ENCODE measurements at regions not wholly inside any gene's neighbourhood (a gene's known extent, or its start where the extent isn't known, plus 50 kb on each side); places are given as distances from the start of the nearest gene placed in this dataset.

DNA sequence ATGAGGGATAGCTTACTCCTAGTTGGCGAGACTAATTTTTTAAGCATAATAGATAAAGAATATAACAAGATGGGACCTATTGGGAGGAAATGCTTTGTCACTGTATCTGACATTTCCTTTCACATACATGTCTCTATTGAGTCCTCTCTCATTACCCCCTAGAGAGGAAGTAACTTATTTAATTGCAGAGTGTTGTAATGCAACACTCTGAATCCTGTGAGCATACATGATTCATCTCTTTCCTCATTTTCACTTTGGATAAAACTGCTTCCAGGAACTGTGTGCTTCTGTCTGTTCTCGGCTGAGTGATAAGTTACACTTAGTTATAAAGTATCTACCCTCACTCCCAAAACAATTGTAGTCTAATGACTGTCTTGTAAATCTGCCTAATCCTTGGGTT lies 266.1 kb upstream of the ANXA10 start:
- H2AFZ ChIP-seq (ENCODE audit: low read length), result no peak overlapping the region
- no peak for TF ChIP-seq ZZZ3 (CRISPR knock-in tag; IDR thresholded peaks at IDR 0.05; ENCODE audit: borderline replicate concordance)
- TF ChIP-seq HNRNPK (IDR thresholded peaks at IDR 0.05; ENCODE audit: low read depth, low read length, poor library complexity, severe bottlenecking), result no peak
- TF ChIP-seq, protein P1, sequence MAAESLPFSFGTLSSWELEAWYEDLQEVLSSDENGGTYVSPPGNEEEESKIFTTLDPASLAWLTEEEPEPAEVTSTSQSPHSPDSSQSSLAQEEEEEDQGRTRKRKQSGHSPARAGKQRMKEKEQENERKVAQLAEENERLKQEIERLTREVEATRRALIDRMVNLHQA (CRISPR knock-in tag; IDR thresholded peaks at IDR 0.05), result no peak
- no peak for TF ChIP-seq HNRNPUL1 (IDR thresholded peaks at IDR 0.05; ENCODE audit: low read depth, low read length)
- TF ChIP-seq ZIK1 (CRISPR knock-in tag; IDR thresholded peaks at IDR 0.05; ENCODE audit: borderline replicate concordance, low read depth), result no peak
- TF ChIP-seq RFX5 (IDR thresholded peaks at IDR 0.05; ENCODE audit: low read depth, low read length), result no peak
- no peak for TF ChIP-seq ZNF546 (CRISPR knock-in tag; conservative IDR thresholded peaks at IDR 0.05)
- no peak for TF ChIP-seq SRSF4 (IDR thresholded peaks at IDR 0.05; ENCODE audit: low read depth, low read length, poor library complexity, severe bottlenecking)
- TF ChIP-seq SIX4 (CRISPR knock-in tag; IDR thresholded peaks at IDR 0.05), result no peak
- no peaks in the 10 kb centered on the region for H3K36me3 ChIP-seq (replicated peaks in 1 of 2; ENCODE audit: control insufficient read depth in 1 of 2, insufficient read depth in 2 of 2, low read length in 2 of 2)
- no peak overlapping the region for H3K9ac ChIP-seq (ENCODE audit: insufficient read depth, low read depth, low read length)
- H3K79me2 ChIP-seq (ENCODE audit: insufficient read depth, low read length), result no peaks in the 10 kb centered on the region
- CTCF ChIA-PET (ENCODE audit: low intra/inter-chr PET ratio, low total read pairs), result no interaction called here
- FAIRE-seq, result no peak
- peaks cover 28% of the 10 kb centered on the region for H3K9me3 ChIP-seq (ENCODE audit: low read length)
- DNase-seq (ENCODE audit: low spot score), result no peak
- intact Hi-C loops (cut with micrococcal nuclease; ENCODE audit: unreplicated experiment) (no loop called here), in situ Hi-C loops (cut with HindIII; ENCODE audit: extremely low pct_ligation_motif_present, low pct_unique_long_range_greater_than_20kb) (no loop called here)
- no TSS peak for BruUV-seq (replicated peaks)
- H3K4me3 ChIP-seq (replicated peaks in 1 of 3; ENCODE audit: insufficient read depth in 1 of 3, low read depth in 2 of 3, low read length in 3 of 3), result no peak overlapping the region
- ATAC-seq, result no peak
- no peaks in the 10 kb centered on the region for H3K27me3 ChIP-seq (ENCODE audit: control insufficient read depth in 1 of 2, insufficient read depth in 2 of 2, low read length in 2 of 2)
- H3K27ac ChIP-seq (ENCODE audit: extremely low read length, insufficient read depth, low read length), result no peak overlapping the region
- POLR2A ChIA-PET, result no interaction called here
- H3K4me1 ChIP-seq (ENCODE audit: insufficient read depth, low read length), result no peaks in the 10 kb centered on the region
- 0% methylated on average over 2 of the region's 2 CpGs for WGBS (ENCODE audit: low lambda C conversion rate)
- no peaks in the 10 kb centered on the region for H4K20me1 ChIP-seq (ENCODE audit: insufficient read depth, low read length)
- no peak overlapping the region for H3K4me2 ChIP-seq (ENCODE audit: low read depth, low read length)

GRCh38 chr4:167831855-167832254 lies 260.5 kb upstream of the ANXA10 start:
- H3K27ac ChIP-seq (ENCODE audit: extremely low read length, insufficient read depth, low read length), result no peak overlapping the region
- no peak overlapping the region for H2AFZ ChIP-seq (ENCODE audit: low read length)
- H3K9ac ChIP-seq (ENCODE audit: insufficient read depth, low read depth, low read length), result no peak overlapping the region
- DNase-seq (ENCODE audit: low spot score) (no peak), ATAC-seq (no peak), FAIRE-seq (no peak)
- H3K27me3 ChIP-seq (ENCODE audit: control insufficient read depth in 1 of 2, insufficient read depth in 2 of 2, low read length in 2 of 2), result no peaks in the 10 kb centered on the region
- intact Hi-C loops (cut with micrococcal nuclease; ENCODE audit: unreplicated experiment), result no loop called here
- POLR2A ChIA-PET, result no interaction called here
- no peaks in the 10 kb centered on the region for H4K20me1 ChIP-seq (ENCODE audit: insufficient read depth, low read length)
- no TSS peak for BruUV-seq (replicated peaks)
- H3K36me3 ChIP-seq (replicated peaks in 1 of 2; ENCODE audit: control insufficient read depth in 1 of 2, insufficient read depth in 2 of 2, low read length in 2 of 2), result no peaks in the 10 kb centered on the region
- in situ Hi-C loops (cut with HindIII; ENCODE audit: extremely low pct_ligation_motif_present, low pct_unique_long_range_greater_than_20kb), result no loop called here
- no peaks in the 10 kb centered on the region for H3K4me1 ChIP-seq (ENCODE audit: insufficient read depth, low read length)
- TF ChIP-seq ZNF784 (CRISPR knock-in tag; IDR thresholded peaks at IDR 0.05; ENCODE audit: borderline replicate concordance) (no peak), CEBPB (IDR thresholded peaks at IDR 0.05; ENCODE audit: borderline replicate concordance, low read depth, low read length) (peak; percentile 49; the same call in 1 of the 2 replicates), FOXM1 (CRISPR knock-in tag; IDR thresholded peaks at IDR 0.05) (no peak)
- no peak overlapping the region for H3K4me2 ChIP-seq (ENCODE audit: low read depth, low read length)
- peaks cover 21% of the 10 kb centered on the region for H3K9me3 ChIP-seq (ENCODE audit: low read length)
- H3K4me3 ChIP-seq (replicated peaks in 1 of 3; ENCODE audit: insufficient read depth in 1 of 3, low read depth in 2 of 3, low read length in 3 of 3), result no peak overlapping the region
- CTCF ChIA-PET (ENCODE audit: low intra/inter-chr PET ratio, low total read pairs), result no interaction called here
- H3K79me2 ChIP-seq (ENCODE audit: insufficient read depth, low read length), result no peaks in the 10 kb centered on the region

All from HepG2 (cell line).